Fibroblast of lung (primary cell): ENCODE measurements at regions not wholly inside any gene's neighbourhood (a gene's known extent, or its start where the extent isn't known, plus 50 kb on each side); places are given as distances from the start of the nearest gene placed in this dataset.

ENCODE experiments used
- EZH2 ChIP-seq: IDR thresholded peaks from 2 replicates; pipeline ENCODE4 v1.5.1; 2012; ENCODE audit warnings: low read length, control low read depth, mild to moderate bottlenecking; ENCODE audit errors: missing control alignments
- TF ChIP-seq, protein P1 (sequence below), 2 donors: IDR thresholded peaks in 1 of 2; conservative IDR thresholded peaks in 1 of 2; 1 replicate in 1 of 2; 2 replicates in 1 of 2; pipeline ENCODE4 v1.5.1; 2011 to 2012; ENCODE audit warnings: low read length in 2 of 2, control low read depth in 1 of 2, inconsistent platforms in 1 of 2, low read depth in 1 of 2, mild to moderate bottlenecking in 1 of 2

DNA sequence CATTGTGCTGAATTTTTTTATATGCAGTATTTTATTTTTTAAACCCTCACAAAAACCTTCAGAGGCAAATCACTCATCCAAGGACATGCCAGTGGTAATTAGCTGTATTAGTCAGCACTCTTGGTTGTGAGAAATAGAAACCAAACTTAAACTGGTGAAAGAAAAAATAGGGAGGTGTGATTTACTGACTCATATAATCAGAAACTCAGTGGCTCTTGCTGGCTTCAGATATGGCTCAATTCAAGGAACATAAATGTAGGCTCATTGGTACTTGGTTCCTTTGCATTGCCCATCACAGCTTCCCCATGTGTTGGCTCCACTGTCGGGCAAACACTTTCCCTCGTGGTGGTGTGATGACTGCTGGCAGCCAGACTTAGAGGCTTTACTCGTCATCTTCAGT, 497.2 kb downstream of the MAT2B start:
- TF ChIP-seq, protein P1, sequence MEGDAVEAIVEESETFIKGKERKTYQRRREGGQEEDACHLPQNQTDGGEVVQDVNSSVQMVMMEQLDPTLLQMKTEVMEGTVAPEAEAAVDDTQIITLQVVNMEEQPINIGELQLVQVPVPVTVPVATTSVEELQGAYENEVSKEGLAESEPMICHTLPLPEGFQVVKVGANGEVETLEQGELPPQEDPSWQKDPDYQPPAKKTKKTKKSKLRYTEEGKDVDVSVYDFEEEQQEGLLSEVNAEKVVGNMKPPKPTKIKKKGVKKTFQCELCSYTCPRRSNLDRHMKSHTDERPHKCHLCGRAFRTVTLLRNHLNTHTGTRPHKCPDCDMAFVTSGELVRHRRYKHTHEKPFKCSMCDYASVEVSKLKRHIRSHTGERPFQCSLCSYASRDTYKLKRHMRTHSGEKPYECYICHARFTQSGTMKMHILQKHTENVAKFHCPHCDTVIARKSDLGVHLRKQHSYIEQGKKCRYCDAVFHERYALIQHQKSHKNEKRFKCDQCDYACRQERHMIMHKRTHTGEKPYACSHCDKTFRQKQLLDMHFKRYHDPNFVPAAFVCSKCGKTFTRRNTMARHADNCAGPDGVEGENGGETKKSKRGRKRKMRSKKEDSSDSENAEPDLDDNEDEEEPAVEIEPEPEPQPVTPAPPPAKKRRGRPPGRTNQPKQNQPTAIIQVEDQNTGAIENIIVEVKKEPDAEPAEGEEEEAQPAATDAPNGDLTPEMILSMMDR (conservative IDR thresholded peaks at IDR 0.05 in 1 of 2, IDR thresholded peaks at IDR 0.05 in 1 of 2; ENCODE audit: low read depth in 1 of 2, low read length in 2 of 2): no peak
- no peak for TF ChIP-seq EZH2
